Activated B cell treated with CpG ODN at 0.5 μM for 24 hours (primary cell): ENCODE measurements at regions not wholly inside any gene's neighbourhood (a gene's known extent, or its start where the extent isn't known, plus 50 kb on each side); places are given as distances from the start of the nearest gene placed in this dataset.
"Not testable (repeated sequence)": the region's sequence is repeated elsewhere in the genome, so short reads cannot be mapped to it uniquely, and the experiment has no call there.

Source experiments
- ATAC-seq: fragments of 200-7000 bp; cut with Tn5 transposase; one replicate; pipeline ENCODE4 v1.10.0; 2021; ENCODE audit warnings: low read depth, mild to moderate bottlenecking, moderate library complexity
- CTCF ChIA-PET: fragments of 350-600 bp; sonication (Branson Sonifier 250); formaldehyde crosslinking; loops from one replicate; lab custom pipeline; 2021; ENCODE audit warnings: antibody characterized with exemption; lab: Charles Lee
- POLR2A ChIA-PET: fragments of 350-600 bp; sonication (Branson Sonifier 250); formaldehyde crosslinking; loops from one replicate; lab custom pipeline; 2021; ENCODE audit warnings: antibody characterized with exemption; lab: Charles Lee
- DNase-seq: peaks from one replicate; pipeline ENCODE4 v3.0.0; 2022
- H3K27ac Mint-ChIP-seq: one replicate; pipeline ENCODE4 v1.8.0; 2020; ENCODE audit warnings: mixed read lengths
- H3K27me3 Mint-ChIP-seq: one replicate; pipeline ENCODE4 v1.8.0; 2021; ENCODE audit warnings: mixed read lengths
- H3K36me3 Mint-ChIP-seq: one replicate; pipeline ENCODE4 v1.8.0; 2021; ENCODE audit warnings: low read depth, mixed read lengths
- H3K4me1 Mint-ChIP-seq: one replicate; pipeline ENCODE4 v1.8.0; 2021; ENCODE audit warnings: mixed read lengths
- H3K4me3 Mint-ChIP-seq: one replicate; pipeline ENCODE4 v1.8.0; 2020; ENCODE audit warnings: mild to moderate bottlenecking, mixed read lengths
- H3K9me3 Mint-ChIP-seq: one replicate; pipeline ENCODE4 v1.8.0; 2020; ENCODE audit warnings: mixed read lengths
- intact Hi-C: fragments of 100-400 bp; cut with micrococcal nuclease; formaldehyde crosslinking; loops from one replicate; pipeline ENCODE4 v1.15.1; 2024
- TF ChIP-seq, protein P1 (sequence below): fragments of 200-600 bp; IDR thresholded peaks from one replicate; pipeline ENCODE4 v1.8.0; 2022; ENCODE audit warnings: antibody characterized with exemption, mild to moderate bottlenecking

GRCh38 chr6:80488190-80488589 is 381.7 kb downstream of the BCKDHB start:
- ATAC-seq: no peak

DNA sequence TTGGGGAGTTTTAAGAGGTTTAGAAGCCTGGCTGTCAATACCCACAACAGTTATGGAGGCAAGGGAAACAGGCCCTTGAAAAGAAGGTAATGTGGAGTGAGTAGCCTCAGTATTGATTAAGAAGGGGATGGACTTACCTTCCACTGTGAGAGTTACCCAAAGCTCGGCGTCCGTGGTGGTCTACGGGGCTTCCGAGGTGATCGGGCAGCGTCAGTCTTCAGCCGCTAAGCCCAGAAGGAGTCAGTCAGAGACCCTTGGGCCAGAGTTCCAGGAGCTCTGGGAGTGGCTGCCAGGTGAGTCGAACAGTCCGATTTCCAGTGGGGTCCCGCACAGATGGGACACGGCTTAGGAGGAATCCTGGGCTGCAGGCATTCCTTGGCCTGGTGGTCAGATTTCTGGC is 379.0 kb downstream of the BCKDHB start:
- DNase-seq, CTCF ChIA-PET: not testable (repeated sequence)

More at GRCh38 chr6:80488190-80488589, 381.7 kb downstream of the BCKDHB start:
- no peaks in the 10 kb centered on the region for H3K27me3 Mint-ChIP-seq
- H3K36me3 Mint-ChIP-seq: no peaks in the 10 kb centered on the region
- ChIA-PET CTCF (no interaction called here), POLR2A (no interaction called here)
- TF ChIP-seq, protein P1, sequence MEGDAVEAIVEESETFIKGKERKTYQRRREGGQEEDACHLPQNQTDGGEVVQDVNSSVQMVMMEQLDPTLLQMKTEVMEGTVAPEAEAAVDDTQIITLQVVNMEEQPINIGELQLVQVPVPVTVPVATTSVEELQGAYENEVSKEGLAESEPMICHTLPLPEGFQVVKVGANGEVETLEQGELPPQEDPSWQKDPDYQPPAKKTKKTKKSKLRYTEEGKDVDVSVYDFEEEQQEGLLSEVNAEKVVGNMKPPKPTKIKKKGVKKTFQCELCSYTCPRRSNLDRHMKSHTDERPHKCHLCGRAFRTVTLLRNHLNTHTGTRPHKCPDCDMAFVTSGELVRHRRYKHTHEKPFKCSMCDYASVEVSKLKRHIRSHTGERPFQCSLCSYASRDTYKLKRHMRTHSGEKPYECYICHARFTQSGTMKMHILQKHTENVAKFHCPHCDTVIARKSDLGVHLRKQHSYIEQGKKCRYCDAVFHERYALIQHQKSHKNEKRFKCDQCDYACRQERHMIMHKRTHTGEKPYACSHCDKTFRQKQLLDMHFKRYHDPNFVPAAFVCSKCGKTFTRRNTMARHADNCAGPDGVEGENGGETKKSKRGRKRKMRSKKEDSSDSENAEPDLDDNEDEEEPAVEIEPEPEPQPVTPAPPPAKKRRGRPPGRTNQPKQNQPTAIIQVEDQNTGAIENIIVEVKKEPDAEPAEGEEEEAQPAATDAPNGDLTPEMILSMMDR: no peak
- DNase-seq: no peak
- no peak overlapping the region for H3K4me3 Mint-ChIP-seq
- no peak overlapping the region for H3K27ac Mint-ChIP-seq
- H3K4me1 Mint-ChIP-seq: no peaks in the 10 kb centered on the region
- intact Hi-C loops: no loop called here
- peaks cover 4% of the 10 kb centered on the region for H3K9me3 Mint-ChIP-seq

GRCh38 chr6:80482056-80482455 is 375.6 kb downstream of the BCKDHB start:
- no peak for DNase-seq
- H3K4me1 Mint-ChIP-seq: no peaks in the 10 kb centered on the region
- H3K4me3 Mint-ChIP-seq: no peak overlapping the region
- no peak overlapping the region for H3K27ac Mint-ChIP-seq
- H3K9me3 Mint-ChIP-seq: peaks cover 2% of the 10 kb centered on the region
- CTCF ChIA-PET: no interaction called here
- POLR2A ChIA-PET: no interaction called here
- ATAC-seq: no peak
- intact Hi-C loops: no loop called here
- TF ChIP-seq, protein P1: no peak
- no peaks in the 10 kb centered on the region for H3K36me3 Mint-ChIP-seq
- no peaks in the 10 kb centered on the region for H3K27me3 Mint-ChIP-seq

More for the DNA sequence above, 379.0 kb downstream of the BCKDHB start:
- intact Hi-C loops, H3K36me3 Mint-ChIP-seq, H3K27ac Mint-ChIP-seq, H3K4me3 Mint-ChIP-seq, H3K9me3 Mint-ChIP-seq, ATAC-seq, POLR2A ChIA-PET, H3K4me1 Mint-ChIP-seq, H3K27me3 Mint-ChIP-seq: not testable (repeated sequence)

- no peak for DNase-seq
- ChIA-PET CTCF (no interaction called here), POLR2A (no interaction called here)
- Mint-ChIP-seq H3K36me3 (no peaks in the 10 kb centered on the region), H3K27ac (no peak overlapping the region), H3K27me3 (no peaks in the 10 kb centered on the region), H3K4me1 (no peaks in the 10 kb centered on the region), H3K4me3 (no peak overlapping the region), H3K9me3 (peaks cover 2% of the 10 kb centered on the region)
- TF ChIP-seq, protein P1: no peak
- ATAC-seq: no peak
- intact Hi-C loops: no loop called here
These were observed 374.1 kb downstream of the BCKDHB start for GRCh38 chr6:80480421-80481157.

DNA sequence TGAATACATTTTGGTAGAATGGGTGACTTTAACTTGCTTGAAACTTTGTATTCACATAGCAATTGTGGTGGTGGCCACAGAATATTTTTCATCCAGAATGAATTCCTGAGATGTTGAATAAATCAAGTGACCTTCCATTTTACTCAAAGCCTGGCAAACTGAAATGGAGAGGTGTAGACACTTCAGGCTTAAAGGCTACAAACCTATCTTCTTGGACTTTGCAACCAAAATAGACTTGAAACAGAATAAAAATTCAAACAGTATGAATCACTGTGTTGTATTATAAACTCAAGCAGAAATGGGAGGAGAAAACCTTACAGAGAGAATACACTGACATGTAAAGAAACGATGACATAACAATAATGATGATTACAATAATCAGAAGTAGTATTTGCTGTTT is 371.6 kb downstream of the BCKDHB start:
- Mint-ChIP-seq H3K27ac (no peak overlapping the region), H3K27me3 (no peaks in the 10 kb centered on the region), H3K9me3 (no peaks in the 10 kb centered on the region), H3K4me3 (no peak overlapping the region), H3K36me3 (no peaks in the 10 kb centered on the region), H3K4me1 (no peaks in the 10 kb centered on the region)
- intact Hi-C loops: no loop called here
- ChIA-PET CTCF (no interaction called here), POLR2A (no interaction called here)
- ATAC-seq (no peak), DNase-seq (no peak)
- TF ChIP-seq, protein P1: no peak

GRCh38 chr6:80477591-80477990 is 371.1 kb downstream of the BCKDHB start:
- Mint-ChIP-seq H3K27ac (no peak overlapping the region), H3K36me3 (no peaks in the 10 kb centered on the region), H3K9me3 (no peaks in the 10 kb centered on the region), H3K4me1 (no peaks in the 10 kb centered on the region), H3K27me3 (no peaks in the 10 kb centered on the region), H3K4me3 (no peak overlapping the region)
- no peak for DNase-seq
- no peak for ATAC-seq
- ChIA-PET POLR2A (no interaction called here), CTCF (no interaction called here)
- intact Hi-C loops: no loop called here
- TF ChIP-seq, protein P1: no peak
